ENCODE measurements at regions not wholly inside any gene's neighbourhood (a gene's known extent, or its start where the extent isn't known, plus 50 kb on each side); places are given as distances from the start of the nearest gene placed in this dataset.
"Not testable (repeated sequence)": the region's sequence is repeated elsewhere in the genome, so short reads cannot be mapped to it uniquely, and the experiment has no call there.

DNA sequence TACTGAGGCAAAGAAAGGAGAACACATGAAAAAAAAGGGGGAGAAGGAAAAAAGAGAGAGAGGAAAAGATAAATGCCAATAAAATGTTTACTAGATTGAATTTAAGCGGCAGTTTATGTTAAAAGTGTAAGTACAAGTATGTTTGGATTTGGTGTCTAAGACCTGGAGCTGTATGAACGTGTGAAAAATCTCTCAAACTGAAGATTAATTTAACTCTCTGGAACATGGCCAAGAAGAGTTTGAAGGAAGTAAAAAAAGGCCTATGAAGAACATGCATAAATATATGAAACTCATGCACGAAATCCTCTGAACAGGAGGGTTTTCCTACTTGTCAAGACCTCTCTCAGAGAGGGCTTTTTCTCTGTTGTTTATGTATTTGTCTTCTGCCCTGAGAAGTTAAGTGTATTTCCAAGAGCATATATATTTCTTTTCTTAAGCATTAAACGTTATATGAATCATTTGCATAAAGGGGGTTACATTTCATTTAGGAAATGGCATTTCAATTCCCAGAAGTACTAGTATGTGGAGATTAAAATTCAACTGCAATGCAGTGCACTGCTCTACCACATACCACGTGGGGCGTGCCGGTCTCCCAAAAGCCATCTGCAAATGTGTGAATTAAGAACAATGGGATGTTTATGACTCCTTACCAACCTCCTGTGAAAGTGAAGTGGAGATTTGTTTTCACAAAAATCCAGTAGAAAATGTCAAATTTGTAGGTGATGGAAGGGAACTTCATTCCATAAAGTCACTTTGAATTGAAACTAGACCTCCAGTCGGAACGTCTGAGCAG, 281.1 kb upstream of the TRIB2 start:
- no peak for DNase-seq

DNA sequence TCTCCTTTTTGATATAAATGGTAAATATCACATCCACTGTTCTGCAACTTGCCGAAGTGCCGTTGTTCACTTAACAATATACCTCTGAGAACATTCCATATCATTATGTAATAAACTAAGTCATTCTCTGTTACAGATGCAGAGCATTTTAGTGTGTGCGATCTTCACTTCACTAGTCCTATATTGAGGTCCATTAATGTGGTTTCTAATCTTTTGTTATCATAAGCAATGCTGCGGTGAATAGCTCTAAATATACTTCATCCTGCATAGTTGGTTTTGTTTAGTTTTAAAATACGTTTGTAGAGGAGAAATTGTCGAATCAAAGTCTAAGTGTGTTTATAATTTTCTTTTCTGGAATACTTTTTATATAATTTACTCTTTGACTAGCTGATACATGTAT, 280.3 kb upstream of the TRIB2 start:
- DNase-seq: no peak

GRCh38 chr2:12436935-12437561, 279.7 kb upstream of the TRIB2 start:
- no peak for DNase-seq

DNA sequence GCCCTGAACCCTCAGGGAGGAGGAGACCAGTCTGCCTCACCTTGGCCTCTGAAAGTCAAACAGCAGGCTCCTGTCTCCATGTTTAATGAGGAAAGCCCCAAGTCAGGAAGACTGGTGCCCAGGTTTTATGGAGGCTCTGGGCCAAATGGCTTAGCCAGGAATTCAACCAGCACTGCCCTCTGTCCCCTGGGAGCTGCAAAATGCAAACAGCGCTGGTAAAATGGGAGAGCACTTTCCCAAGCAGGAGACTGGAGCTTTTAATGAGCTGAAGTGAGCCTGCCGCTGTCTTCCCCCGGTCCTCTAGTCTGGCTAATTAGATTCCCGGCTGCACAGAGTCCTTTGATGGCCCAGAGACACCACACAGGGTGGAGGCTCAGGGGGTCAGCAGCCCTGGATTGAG, 276.0 kb upstream of the TRIB2 start:
- DNase-seq: no peak

GRCh38 chr2:12441750-12442475, 274.8 kb upstream of the TRIB2 start:
- DNase-seq: no peak

DNA sequence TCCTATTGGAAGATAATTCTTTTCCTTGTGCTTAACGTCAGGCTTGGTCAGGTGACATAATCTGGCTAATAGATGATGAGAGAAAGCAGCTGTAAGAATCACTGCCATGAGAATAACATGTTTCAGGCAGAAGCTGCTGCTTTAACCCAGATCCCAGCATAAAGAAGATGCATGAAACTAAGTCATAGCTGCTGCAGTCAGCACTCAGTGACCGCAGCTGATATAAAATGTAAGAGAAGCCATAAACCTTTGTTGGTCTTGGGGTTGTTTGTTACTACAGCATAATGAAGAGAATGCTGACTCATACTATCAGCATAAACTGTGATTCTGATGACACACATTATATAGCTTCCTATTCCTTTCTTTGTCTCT, 274.3 kb upstream of the TRIB2 start:
- DNase-seq: no peak

DNA sequence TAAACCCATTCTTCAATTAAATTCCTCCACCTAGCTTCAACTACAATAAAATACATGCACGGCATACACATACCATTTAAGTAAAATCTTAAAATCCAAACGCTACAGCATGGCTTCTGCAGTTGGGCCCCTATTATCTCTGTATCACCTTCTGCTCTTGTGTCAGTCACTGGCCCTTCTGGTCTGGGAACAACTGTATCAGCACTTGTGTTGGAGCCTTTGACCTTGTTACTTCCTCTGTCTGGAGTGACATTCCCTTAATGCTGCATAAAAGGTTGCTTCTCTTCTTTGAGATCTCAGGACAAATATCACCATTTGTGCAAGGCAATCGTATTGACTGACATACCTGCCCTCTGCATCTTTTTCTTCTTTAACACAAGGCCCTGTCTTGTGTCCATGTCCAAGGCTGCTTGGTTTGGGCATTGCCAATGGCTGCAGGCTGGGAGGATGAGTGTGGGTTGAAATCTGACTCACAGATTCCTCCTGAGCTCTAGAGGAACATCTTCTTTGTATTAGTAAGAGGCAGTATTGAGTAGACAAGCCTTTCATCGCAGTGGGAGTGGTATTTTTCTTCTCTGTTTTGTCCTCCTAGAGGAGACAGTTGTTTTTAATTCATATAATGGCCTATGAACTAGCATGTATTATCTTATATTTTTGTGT, 267.8 kb upstream of the TRIB2 start:
- peak; percentile 9 for DNase-seq

GRCh38 chr2:12451726-12452125, 265.0 kb upstream of the TRIB2 start:
- DNase-seq: no peak

- DNase-seq: no peak
These were observed 264.6 kb upstream of the TRIB2 start for GRCh38 chr2:12452185-12452584.

DNA sequence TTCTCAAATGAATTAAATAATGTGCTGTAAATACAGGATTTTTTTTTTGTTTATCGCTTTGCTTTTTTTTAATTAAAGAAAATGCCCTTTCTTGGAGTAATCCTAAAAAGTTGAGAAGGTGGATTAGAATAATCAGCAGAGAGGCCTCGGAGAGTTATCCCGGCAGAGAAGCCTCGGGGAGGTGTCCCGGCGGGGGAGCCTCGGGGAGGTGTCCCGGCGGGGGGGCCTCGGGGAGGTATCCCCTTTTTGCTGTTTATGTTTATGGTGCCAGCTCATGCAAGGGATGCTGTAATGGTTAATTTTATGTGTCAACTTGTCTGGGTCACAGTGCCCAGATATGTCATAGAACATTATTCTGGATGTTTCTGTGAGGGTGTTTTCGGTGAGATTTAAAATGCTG, 263.0 kb upstream of the TRIB2 start:
- no peak for DNase-seq

DNA sequence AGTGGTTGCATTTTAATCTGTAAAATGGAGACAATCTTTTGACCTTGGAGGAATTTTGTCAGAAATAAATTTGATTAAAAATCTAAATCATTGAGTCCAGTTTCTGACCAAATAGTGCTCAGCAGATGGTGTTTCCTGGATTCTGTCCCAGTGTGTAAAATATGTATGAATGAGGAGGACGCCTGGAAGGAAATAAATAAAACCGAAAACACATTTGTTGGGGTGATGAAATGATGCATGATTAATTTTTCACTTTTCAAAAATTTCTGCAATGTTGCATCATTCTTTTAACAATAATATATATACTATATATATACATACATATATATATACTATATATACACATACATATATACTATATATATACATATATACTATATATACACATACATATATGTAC, 261.1 kb upstream of the TRIB2 start:
- DNase-seq: no peak

GRCh38 chr2:12456293-12457106, 260.2 kb upstream of the TRIB2 start:
- peak; percentile 75 for DNase-seq

DNA sequence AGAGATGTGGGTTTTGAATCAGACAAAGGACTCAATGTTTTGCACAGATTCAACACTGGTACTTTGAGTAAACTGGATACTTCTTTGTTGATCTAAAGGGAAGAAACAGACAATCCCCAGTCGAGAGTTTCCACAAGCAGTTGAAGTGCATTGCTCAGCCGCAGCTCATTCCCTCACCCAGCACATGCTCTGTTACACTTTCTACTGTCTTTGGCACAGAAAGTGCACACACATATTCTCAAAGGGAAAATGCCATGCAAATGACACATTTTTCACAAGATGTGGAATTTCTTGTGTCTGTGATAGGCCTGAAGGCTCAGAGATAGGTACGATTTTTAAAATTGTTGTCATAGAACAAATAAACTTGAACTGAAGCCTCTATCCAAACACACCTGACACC, 258.9 kb upstream of the TRIB2 start:
- no peak for DNase-seq

GRCh38 chr2:12463189-12463588, 253.5 kb upstream of the TRIB2 start:
- DNase-seq: no peak

- no peak for DNase-seq
These were observed 251.1 kb upstream of the TRIB2 start for GRCh38 chr2:12465631-12466135.

- no peak for DNase-seq
These were observed 249.4 kb upstream of the TRIB2 start for GRCh38 chr2:12467303-12467702.

GRCh38 chr2:12469141-12469561, 247.6 kb upstream of the TRIB2 start:
- no peak for DNase-seq

GRCh38 chr2:12472265-12472664, 244.5 kb upstream of the TRIB2 start:
- not testable (repeated sequence) for DNase-seq

- DNase-seq: no peak
These were observed 238.3 kb upstream of the TRIB2 start for GRCh38 chr2:12478151-12479064.

DNA sequence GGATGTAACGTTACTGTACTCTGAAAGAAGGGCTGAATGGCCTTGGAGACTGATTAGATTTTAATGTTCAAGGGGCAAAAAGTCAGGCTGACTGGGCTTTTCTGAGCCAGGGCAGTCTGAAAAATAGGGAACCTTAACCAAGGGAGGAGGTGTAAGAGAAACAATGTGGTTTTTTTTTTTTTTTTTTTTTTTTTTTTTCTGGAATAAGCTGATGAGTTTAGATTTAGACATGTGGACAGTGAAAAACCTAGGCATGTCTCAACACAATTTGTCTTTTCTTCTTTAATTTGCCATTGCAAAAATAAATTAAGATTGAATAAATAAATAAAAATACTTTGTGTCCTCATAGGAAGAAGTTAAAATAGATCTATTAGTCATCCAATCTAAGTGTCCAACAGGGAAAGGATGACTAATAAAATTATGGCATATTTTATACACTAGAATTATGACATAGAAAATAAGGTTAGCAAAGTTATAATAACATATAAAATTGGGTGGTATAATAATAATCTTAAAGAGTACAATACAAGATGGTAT, 237.6 kb upstream of the TRIB2 start:
- no peak for DNase-seq

GRCh38 chr2:12484536-12485115, 232.1 kb upstream of the TRIB2 start:
- no peak for DNase-seq
